ENCODE measurements at regions not wholly inside any gene's neighbourhood (a gene's known extent, or its start where the extent isn't known, plus 50 kb on each side); places are given as distances from the start of the nearest gene placed in this dataset.

DNA sequence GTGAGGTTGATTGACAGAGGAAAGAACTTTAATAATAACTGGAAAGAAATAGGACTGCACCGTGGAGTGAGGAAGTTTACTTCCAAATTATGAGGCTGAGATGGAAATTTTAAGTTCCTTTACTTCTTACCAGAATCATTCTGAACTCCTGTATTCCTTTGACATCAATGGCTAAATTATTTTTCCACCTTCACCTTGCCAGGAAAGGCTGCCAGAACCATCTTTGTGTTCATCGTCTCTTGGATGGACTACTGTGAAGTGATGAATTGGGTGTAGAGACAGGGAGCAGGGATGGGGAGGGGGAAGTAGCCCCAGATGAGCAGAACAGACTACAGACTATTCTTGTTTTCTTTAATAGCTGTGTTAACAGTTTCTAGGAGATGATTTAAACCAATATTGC, 102.1 kb upstream of the CEP162 start (continued):
- TF ChIP-seq CTCF (IDR thresholded peaks at IDR 0.05; ENCODE audit: control extremely low read depth in 1 of 3, insufficient read depth in 1 of 3, low read depth in 1 of 3, low read length in 3 of 3) (no peak), CREB1 (IDR thresholded peaks at IDR 0.05) (no peak)

Measured in H1 (cell line).